ENCODE measurements at regions not wholly inside any gene's neighbourhood (a gene's known extent, or its start where the extent isn't known, plus 50 kb on each side); places are given as distances from the start of the nearest gene placed in this dataset.
"Not testable (repeated sequence)": the region's sequence is repeated elsewhere in the genome, so short reads cannot be mapped to it uniquely, and the experiment has no call there.

GRCh38 chr3:27629366-27629765 is 92.8 kb downstream of the EOMES start:
- DNase-seq = peak; percentile 64

- no peak for DNase-seq
Measured at GRCh38 chr3:27628026-27628750, 93.9 kb downstream of the EOMES start.

GRCh38 chr3:27626596-27627118 is 95.5 kb downstream of the EOMES start:
- DNase-seq = no peak

- peak; percentile 47 for DNase-seq
Measured at GRCh38 chr3:27625864-27626263, 96.3 kb downstream of the EOMES start.

GRCh38 chr3:27623085-27623753 is 98.9 kb downstream of the EOMES start:
- peak; percentile 75 for DNase-seq

GRCh38 chr3:27617552-27617951 is 104.6 kb downstream of the EOMES start:
- DNase-seq = no peak

- no peak for DNase-seq
Measured at GRCh38 chr3:27616031-27616430, 106.1 kb downstream of the EOMES start.

GRCh38 chr3:27615555-27615954 is 106.6 kb downstream of the EOMES start:
- DNase-seq = no peak

GRCh38 chr3:27614592-27614991 is 107.5 kb downstream of the EOMES start:
- DNase-seq = no peak

- DNase-seq = no peak
Measured at GRCh38 chr3:27613846-27614500, 108.2 kb downstream of the EOMES start.

GRCh38 chr3:27610800-27611525 is 111.2 kb downstream of the EOMES start:
- no peak for DNase-seq

GRCh38 chr3:27607370-27607769 is 114.8 kb downstream of the EOMES start:
- DNase-seq = peak; percentile 79

- DNase-seq = no peak
Measured at GRCh38 chr3:27606537-27606936, 115.6 kb downstream of the EOMES start.

- peak; percentile 39 for DNase-seq
Measured at GRCh38 chr3:27601311-27601710, 117.1 kb upstream of the SLC4A7 start.

GRCh38 chr3:27599741-27600140 is 115.6 kb upstream of the SLC4A7 start:
- not testable (repeated sequence) for DNase-seq

- no peak for DNase-seq
Measured at GRCh38 chr3:27596921-27597320, 112.7 kb upstream of the SLC4A7 start.

- no peak for DNase-seq
Measured at GRCh38 chr3:27596334-27596841, 112.2 kb upstream of the SLC4A7 start.

- DNase-seq = no peak
Measured at GRCh38 chr3:27594096-27594690, 110.0 kb upstream of the SLC4A7 start.

- no peak for DNase-seq
Measured at GRCh38 chr3:27593173-27593572, 109.0 kb upstream of the SLC4A7 start.

GRCh38 chr3:27591312-27592210 is 107.4 kb upstream of the SLC4A7 start:
- peak; percentile 86 for DNase-seq

Data from dermis blood vessel endothelial cell (primary cell).